Lung (tissue), 11 donors: ENCODE measurements at regions not wholly inside any gene's neighbourhood (a gene's known extent, or its start where the extent isn't known, plus 50 kb on each side); places are given as distances from the start of the nearest gene placed in this dataset.

Source experiments
- ATAC-seq: fragments of 200-7000 bp; cut with Tn5 transposase; one replicate; pipeline ENCODE4 v1.9.1; 2020; ENCODE audit warnings: moderate number of reproducible peaks; ENCODE audit not compliant: insufficient read depth, low FRiP score
- DNase-seq, 3 donors: peaks; one replicate each; pipeline ENCODE4 v3.0.0-alpha.2; 2013 to 2017
- H3K27ac ChIP-seq, 2 donors: one replicate each; pipeline ENCODE4 v1.5.1; 2013; ENCODE audit warnings: mild to moderate bottlenecking in 2 of 2, moderate library complexity in 2 of 2, control low read depth in 1 of 2, inconsistent platforms in 1 of 2, low read depth in 1 of 2, low read length in 1 of 2
- H3K27me3 ChIP-seq, 3 donors: one replicate each; pipeline ENCODE4 v1.5.1; 2013; ENCODE audit warnings: low read length in 2 of 3; ENCODE audit not compliant: control insufficient read depth in 3 of 3, insufficient read depth in 3 of 3
- H3K36me3 ChIP-seq, 4 donors: one replicate each; pipeline ENCODE4 v1.5.1; 2013; ENCODE audit warnings: low read length in 4 of 4, mild to moderate bottlenecking in 1 of 4, moderate library complexity in 1 of 4; ENCODE audit not compliant: control insufficient read depth in 4 of 4, insufficient read depth in 4 of 4
- H3K4me1 ChIP-seq, 5 donors: one replicate each; pipeline ENCODE4 v1.5.1; 2013; ENCODE audit warnings: low read length in 5 of 5, mild to moderate bottlenecking in 2 of 5, moderate library complexity in 1 of 5; ENCODE audit not compliant: control insufficient read depth in 5 of 5, insufficient read depth in 5 of 5
- H3K4me3 ChIP-seq: one replicate; pipeline ENCODE4 v1.5.1; 2013; ENCODE audit warnings: mild to moderate bottlenecking, control low read depth, moderate library complexity
- H3K9ac ChIP-seq, 2 donors: one replicate each; pipeline ENCODE4 v1.5.1; 2013; ENCODE audit warnings: low read length in 2 of 2, control low read depth in 1 of 2; ENCODE audit not compliant: insufficient read depth in 1 of 2
- H3K9me3 ChIP-seq, 4 donors: one replicate each; pipeline ENCODE4 v1.5.1; 2013; ENCODE audit warnings: low read length in 3 of 4, mild to moderate bottlenecking in 1 of 4, moderate library complexity in 1 of 4; ENCODE audit not compliant: control insufficient read depth in 4 of 4, insufficient read depth in 3 of 4
- WGBS, 2 donors: extraction: QIAGEN DNeasy Blood & Tissue Kit; methylation state at CpG; one replicate each; pipeline ENCODE4 v1.1.7; 2013; 5-methylcytosine and 5-hydroxymethylcytosine counted together
- TF ChIP-seq, protein P1 (sequence below): IDR thresholded peaks from 2 replicates; pipeline ENCODE4 v1.5.1; 2012; ENCODE audit warnings: mild to moderate bottlenecking; ENCODE audit errors: control extremely low read depth, extremely low read depth
- donor health status: control.
- donor health status: control.
- donor health status: Bipolar disorder and iron deficiency.
- donor health status: healthy.
- donor health status: DM: yes; HTN: yes; CAD: no.

DNA sequence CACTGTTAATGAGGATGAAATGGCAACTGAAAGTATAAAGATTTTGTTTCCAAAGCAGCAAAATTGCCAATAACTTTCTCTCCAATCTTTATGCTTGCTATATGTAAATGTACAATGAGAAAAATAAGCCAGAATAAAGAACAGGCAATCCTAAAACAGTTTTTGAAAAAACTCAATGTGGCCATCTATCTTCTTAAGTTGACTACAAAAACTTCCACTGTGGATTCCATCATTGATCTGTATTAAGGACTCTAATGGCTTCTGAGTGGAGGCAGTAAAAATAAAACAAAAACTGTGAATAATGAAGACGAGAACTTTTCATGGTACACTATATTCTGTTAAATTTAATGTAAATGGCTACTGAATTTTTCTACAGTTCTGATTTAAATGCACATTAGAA lies 382.9 kb downstream of the TMEM232 start:
- 92 to 93% methylated on average over 1 of the region's 1 CpG for WGBS, 2 donors

DNA sequence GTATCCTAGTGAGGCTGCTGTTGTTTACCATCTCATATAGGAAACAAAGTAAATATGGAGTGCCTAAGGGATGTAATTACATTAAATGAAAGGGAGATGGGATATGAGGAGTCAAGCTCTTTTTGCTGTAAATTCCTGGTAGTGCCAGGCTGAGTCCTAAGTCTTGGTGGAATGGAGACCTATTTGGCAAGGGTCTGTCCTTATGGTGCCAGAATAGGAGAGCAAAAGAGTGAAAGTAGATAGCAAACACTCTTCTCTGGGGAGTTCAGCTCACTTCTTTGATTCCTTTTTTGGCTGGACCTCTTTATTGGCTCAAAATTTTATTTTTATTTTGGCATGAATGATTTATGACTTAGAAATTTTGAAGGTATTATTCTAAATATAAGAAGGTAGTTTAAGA lies 380.8 kb downstream of the TMEM232 start:
- no peak overlapping the region for H3K27ac ChIP-seq

More for the DNA sequence above, 382.9 kb downstream of the TMEM232 start:
- Histone ChIP-seq H3K9ac (no peak overlapping the region), H3K4me3 (no peak overlapping the region), H3K27me3 (no peaks in the 10 kb centered on the region), H3K36me3 (no peaks in the 10 kb centered on the region), H3K27ac (no peak overlapping the region), H3K9me3 (no peaks in the 10 kb centered on the region), H3K4me1 (peaks cover 0 to 11% (median 0%) of the 10 kb centered on the region in 5 donors)
- TF ChIP-seq, protein P1, sequence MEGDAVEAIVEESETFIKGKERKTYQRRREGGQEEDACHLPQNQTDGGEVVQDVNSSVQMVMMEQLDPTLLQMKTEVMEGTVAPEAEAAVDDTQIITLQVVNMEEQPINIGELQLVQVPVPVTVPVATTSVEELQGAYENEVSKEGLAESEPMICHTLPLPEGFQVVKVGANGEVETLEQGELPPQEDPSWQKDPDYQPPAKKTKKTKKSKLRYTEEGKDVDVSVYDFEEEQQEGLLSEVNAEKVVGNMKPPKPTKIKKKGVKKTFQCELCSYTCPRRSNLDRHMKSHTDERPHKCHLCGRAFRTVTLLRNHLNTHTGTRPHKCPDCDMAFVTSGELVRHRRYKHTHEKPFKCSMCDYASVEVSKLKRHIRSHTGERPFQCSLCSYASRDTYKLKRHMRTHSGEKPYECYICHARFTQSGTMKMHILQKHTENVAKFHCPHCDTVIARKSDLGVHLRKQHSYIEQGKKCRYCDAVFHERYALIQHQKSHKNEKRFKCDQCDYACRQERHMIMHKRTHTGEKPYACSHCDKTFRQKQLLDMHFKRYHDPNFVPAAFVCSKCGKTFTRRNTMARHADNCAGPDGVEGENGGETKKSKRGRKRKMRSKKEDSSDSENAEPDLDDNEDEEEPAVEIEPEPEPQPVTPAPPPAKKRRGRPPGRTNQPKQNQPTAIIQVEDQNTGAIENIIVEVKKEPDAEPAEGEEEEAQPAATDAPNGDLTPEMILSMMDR: no peak
- DNase-seq (no peak), ATAC-seq (no peak)

DNA sequence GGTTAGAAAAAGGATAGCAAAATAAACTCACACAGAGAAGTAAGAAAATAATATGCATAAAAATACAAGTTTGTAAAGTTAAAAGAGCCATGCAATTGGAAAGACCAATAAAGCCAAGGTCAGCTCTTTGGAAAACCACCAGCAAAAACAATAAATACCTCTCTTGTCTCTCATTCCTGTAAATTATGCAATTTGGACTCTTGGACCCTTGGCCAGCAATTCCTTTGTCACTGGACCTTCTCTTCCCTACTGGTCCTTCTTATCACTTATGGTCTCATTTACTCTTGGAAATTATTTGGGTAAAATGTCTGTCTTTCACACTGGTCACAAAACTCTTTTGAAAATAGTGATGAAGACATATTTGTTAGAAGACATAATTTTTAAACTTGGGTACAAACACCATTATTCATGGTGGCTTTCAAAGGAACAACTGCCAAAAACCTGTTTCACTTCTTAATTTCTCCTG lies 379.5 kb downstream of the TMEM232 start:
- H3K36me3 ChIP-seq: no peaks in the 10 kb centered on the region
- no peak for ATAC-seq
- no peaks in the 10 kb centered on the region for H3K27me3 ChIP-seq
- H3K9ac ChIP-seq: no peak overlapping the region
- no peak overlapping the region for H3K4me3 ChIP-seq
- TF ChIP-seq, protein P1: no peak
- H3K9me3 ChIP-seq: no peaks in the 10 kb centered on the region
- DNase-seq: no peak
- H3K27ac ChIP-seq: no peak overlapping the region
- H3K4me1 ChIP-seq: peaks cover 0 to 24% (median 0%) of the 10 kb centered on the region in 5 donors

More for the DNA sequence above, 380.8 kb downstream of the TMEM232 start:
- TF ChIP-seq, protein P1: no peak
- Histone ChIP-seq H3K27me3 (no peaks in the 10 kb centered on the region), H3K4me1 (peaks cover 0 to 14% (median 0%) of the 10 kb centered on the region in 5 donors), H3K36me3 (no peaks in the 10 kb centered on the region), H3K9ac (no peak overlapping the region), H3K4me3 (no peak overlapping the region), H3K9me3 (no peaks in the 10 kb centered on the region)
- ATAC-seq (no peak), DNase-seq (no peak)

DNA sequence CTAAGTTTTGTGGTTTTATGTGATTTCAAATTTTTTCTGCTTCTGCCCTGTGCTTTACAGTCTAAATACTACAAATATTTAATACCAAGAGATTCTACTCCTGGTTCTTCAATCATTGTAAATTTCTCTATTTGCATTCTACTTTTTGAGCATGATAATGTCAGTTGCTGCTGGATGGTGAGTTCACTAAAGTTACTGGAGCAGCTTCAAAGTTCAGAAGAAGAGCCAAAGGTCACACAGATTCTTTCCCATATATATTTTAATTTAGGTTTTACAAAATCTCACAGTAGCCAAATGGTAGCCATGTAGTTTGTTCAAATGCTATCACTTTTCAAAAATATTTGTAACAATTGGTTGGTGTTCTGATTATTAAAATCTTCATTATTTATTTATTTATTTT lies 378.7 kb downstream of the TMEM232 start:
- no peak for ATAC-seq

More for the DNA sequence above, 378.7 kb downstream of the TMEM232 start:
- peaks cover 0 to 19% (median 0%) of the 10 kb centered on the region in 5 donors for H3K4me1 ChIP-seq
- TF ChIP-seq, protein P1: no peak
- H3K9ac ChIP-seq: no peak overlapping the region
- no peak for DNase-seq
- H3K36me3 ChIP-seq: no peaks in the 10 kb centered on the region
- H3K27ac ChIP-seq: no peak overlapping the region
- H3K9me3 ChIP-seq: no peaks in the 10 kb centered on the region
- no peaks in the 10 kb centered on the region for H3K27me3 ChIP-seq
- no peak overlapping the region for H3K4me3 ChIP-seq
